Activated CD8-positive, alpha-beta T cell treated with anti-CD3 and anti-CD28 coated beads for 36 hours (primary cell): ENCODE measurements at regions not wholly inside any gene's neighbourhood (a gene's known extent, or its start where the extent isn't known, plus 50 kb on each side); places are given as distances from the start of the nearest gene placed in this dataset.

Experiments
- ATAC-seq: fragments of 200-7000 bp; cut with Tn5 transposase; one replicate; pipeline ENCODE4 v1.10.0; 2021; ENCODE audit warnings: mild to moderate bottlenecking, moderate library complexity
- CTCF ChIA-PET: fragments of 350-600 bp; sonication (Branson Sonifier 250); formaldehyde crosslinking; loops from one replicate; lab custom pipeline; 2021; ENCODE audit warnings: antibody characterized with exemption; lab: Charles Lee
- POLR2A ChIA-PET: fragments of 350-600 bp; sonication (Branson Sonifier 250); formaldehyde crosslinking; loops from one replicate; lab custom pipeline; 2021; ENCODE audit warnings: antibody characterized with exemption; lab: Charles Lee
- DNase-seq: peaks from one replicate; pipeline ENCODE4 v3.0.0-alpha.2; 2020
- H3K27ac Mint-ChIP-seq: one replicate; pipeline ENCODE4 v1.8.0; 2021; ENCODE audit warnings: mild to moderate bottlenecking, mixed read lengths
- H3K27me3 Mint-ChIP-seq: one replicate; pipeline ENCODE4 v1.8.0; 2021; ENCODE audit warnings: mixed read lengths
- H3K36me3 Mint-ChIP-seq: one replicate; pipeline ENCODE4 v1.8.0; 2021; ENCODE audit warnings: low read depth, mixed read lengths
- H3K4me1 Mint-ChIP-seq: one replicate; pipeline ENCODE4 v1.8.0; 2021; ENCODE audit warnings: low read depth, mixed read lengths
- H3K4me3 Mint-ChIP-seq: one replicate; pipeline ENCODE4 v1.8.0; 2021; ENCODE audit warnings: mild to moderate bottlenecking, moderate library complexity, mixed read lengths
- H3K9me3 Mint-ChIP-seq: one replicate; pipeline ENCODE4 v1.8.0; 2021; ENCODE audit warnings: mixed read lengths
- CTCF ChIP-seq: fragments of 200-600 bp; IDR thresholded peaks from one replicate; pipeline ENCODE4 v1.8.0; 2022; ENCODE audit warnings: antibody characterized with exemption, mild to moderate bottlenecking
- intact Hi-C: fragments of 100-400 bp; cut with micrococcal nuclease; formaldehyde crosslinking; loops from one replicate; pipeline ENCODE4 v1.10.0; 2022

GRCh38 chr11:131217313-131218310 is 152.8 kb upstream of the NTM start:
- DNase-seq (no peak), ATAC-seq (no peak)
- H3K27me3 Mint-ChIP-seq: peaks cover 3% of the 10 kb centered on the region
- no peak overlapping the region for H3K27ac Mint-ChIP-seq
- H3K36me3 Mint-ChIP-seq: no peaks in the 10 kb centered on the region
- ChIA-PET CTCF (interaction anchor here (0.6 to 1.0 kb wide), 2 partner anchors 19 to 137 kb away, joined by 3 read pairs; no protein-coding TSS in a partner anchor), POLR2A (no interaction called here)
- H3K4me1 Mint-ChIP-seq: no peaks in the 10 kb centered on the region
- H3K4me3 Mint-ChIP-seq: no peak overlapping the region
- no peaks in the 10 kb centered on the region for H3K9me3 Mint-ChIP-seq
- intact Hi-C loops: no loop called here
- no peak for TF ChIP-seq CTCF

GRCh38 chr11:131218542-131218941 is 151.9 kb upstream of the NTM start:
- H3K4me3 Mint-ChIP-seq: no peak overlapping the region
- CTCF ChIA-PET: interaction anchor here (0.6 kb wide), 1 partner anchor 137 kb away, joined by 3 read pairs; no protein-coding TSS in a partner anchor
- no peak for TF ChIP-seq CTCF

GRCh38 chr11:131219646-131220045 is 150.8 kb upstream of the NTM start:
- Mint-ChIP-seq H3K4me1 (no peaks in the 10 kb centered on the region), H3K4me3 (no peak overlapping the region), H3K27ac (no peak overlapping the region), H3K9me3 (peaks cover 2% of the 10 kb centered on the region), H3K27me3 (peaks cover 3% of the 10 kb centered on the region), H3K36me3 (no peaks in the 10 kb centered on the region)
- ChIA-PET POLR2A (no interaction called here), CTCF (no interaction called here)
- intact Hi-C loops: no loop called here
- TF ChIP-seq CTCF: no peak
- DNase-seq (no peak), ATAC-seq (no peak)

More at GRCh38 chr11:131218542-131218941, 151.9 kb upstream of the NTM start:
- POLR2A ChIA-PET: interaction anchor here (0.6 kb wide), 1 partner anchor 84 kb away, joined by 4 read pairs; no protein-coding TSS in a partner anchor
- DNase-seq (no peak), ATAC-seq (no peak)
- no peaks in the 10 kb centered on the region for H3K36me3 Mint-ChIP-seq
- H3K4me1 Mint-ChIP-seq: no peaks in the 10 kb centered on the region
- H3K9me3 Mint-ChIP-seq: no peaks in the 10 kb centered on the region
- intact Hi-C loops: no loop called here
- peaks cover 3% of the 10 kb centered on the region for H3K27me3 Mint-ChIP-seq
- H3K27ac Mint-ChIP-seq: no peak overlapping the region

GRCh38 chr11:131223198-131223991 is 147.0 kb upstream of the NTM start:
- ATAC-seq (no peak), DNase-seq (no peak)
- ChIA-PET POLR2A (no interaction called here), CTCF (no interaction called here)
- H3K27me3 Mint-ChIP-seq: peaks cover 3% of the 10 kb centered on the region
- H3K9me3 Mint-ChIP-seq: peaks cover 4% of the 10 kb centered on the region
- H3K36me3 Mint-ChIP-seq: no peaks in the 10 kb centered on the region
- H3K4me1 Mint-ChIP-seq: no peaks in the 10 kb centered on the region
- intact Hi-C loops: no loop called here
- H3K4me3 Mint-ChIP-seq: no peak overlapping the region
- TF ChIP-seq CTCF: no peak
- no peak overlapping the region for H3K27ac Mint-ChIP-seq
